Stomach smooth muscle (tissue), 2 donors: ENCODE measurements at regions not wholly inside any gene's neighbourhood (a gene's known extent, or its start where the extent isn't known, plus 50 kb on each side); places are given as distances from the start of the nearest gene placed in this dataset.

Source experiments
- H3K27ac ChIP-seq: one replicate; pipeline ENCODE4 v1.7.0; 2013; ENCODE audit warnings: mild to moderate bottlenecking, low read length, inconsistent platforms
- H3K27me3 ChIP-seq, 2 donors: one replicate each; pipeline ENCODE4 v1.7.0; 2013; ENCODE audit warnings: low read length in 2 of 2; ENCODE audit not compliant: insufficient read depth in 2 of 2, control insufficient read depth in 1 of 2
- H3K36me3 ChIP-seq, 2 donors: one replicate each; pipeline ENCODE4 v1.7.0; 2013; ENCODE audit warnings: low read length in 2 of 2; ENCODE audit not compliant: control insufficient read depth in 2 of 2, insufficient read depth in 2 of 2
- H3K4me1 ChIP-seq: one replicate; pipeline ENCODE4 v1.7.0; 2013; ENCODE audit warnings: low read length; ENCODE audit not compliant: control insufficient read depth, insufficient read depth
- H3K4me3 ChIP-seq, 2 donors: one replicate each; pipeline ENCODE4 v1.7.0; 2013; ENCODE audit warnings: low read length in 2 of 2
- H3K9ac ChIP-seq, 2 donors: one replicate each; pipeline ENCODE4 v1.7.0; 2013; ENCODE audit warnings: low read length in 2 of 2, mild to moderate bottlenecking in 1 of 2
- H3K9me3 ChIP-seq, 2 donors: one replicate each; pipeline ENCODE4 v1.7.0; 2013; ENCODE audit warnings: low read length in 2 of 2; ENCODE audit not compliant: control insufficient read depth in 2 of 2
- donor health status: healthy.
- donor health status: Pancreatic carcinoma.

DNA sequence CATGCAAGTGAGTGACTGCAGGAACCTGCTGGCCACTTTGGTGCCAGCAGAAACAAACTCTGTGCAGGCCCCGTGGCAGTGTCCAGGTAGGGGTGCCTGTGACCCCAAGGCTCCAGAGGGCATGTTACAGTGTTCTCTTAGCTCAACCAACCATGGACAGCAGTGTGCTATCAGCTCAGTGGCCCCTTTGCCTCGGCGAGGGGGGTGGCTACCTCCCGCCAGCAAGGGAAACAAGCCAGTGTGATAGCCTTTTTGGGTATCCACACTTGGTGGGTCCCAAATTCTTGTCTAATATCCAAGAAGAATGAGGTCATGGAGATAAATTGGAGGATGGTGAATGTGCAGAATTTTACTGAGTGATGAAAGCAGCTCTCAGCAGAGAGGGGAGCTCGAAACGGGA, 298.6 kb upstream of the SLC30A5 start:
- Histone ChIP-seq H3K9me3 (no peaks in the 10 kb centered on the region), H3K27me3 (peaks cover 0 to 3% of the 10 kb centered on the region in 2 donors), H3K27ac (no peak overlapping the region), H3K4me1 (no peaks in the 10 kb centered on the region), H3K36me3 (no peaks in the 10 kb centered on the region), H3K9ac (no peak overlapping the region), H3K4me3 (no peak overlapping the region)

DNA sequence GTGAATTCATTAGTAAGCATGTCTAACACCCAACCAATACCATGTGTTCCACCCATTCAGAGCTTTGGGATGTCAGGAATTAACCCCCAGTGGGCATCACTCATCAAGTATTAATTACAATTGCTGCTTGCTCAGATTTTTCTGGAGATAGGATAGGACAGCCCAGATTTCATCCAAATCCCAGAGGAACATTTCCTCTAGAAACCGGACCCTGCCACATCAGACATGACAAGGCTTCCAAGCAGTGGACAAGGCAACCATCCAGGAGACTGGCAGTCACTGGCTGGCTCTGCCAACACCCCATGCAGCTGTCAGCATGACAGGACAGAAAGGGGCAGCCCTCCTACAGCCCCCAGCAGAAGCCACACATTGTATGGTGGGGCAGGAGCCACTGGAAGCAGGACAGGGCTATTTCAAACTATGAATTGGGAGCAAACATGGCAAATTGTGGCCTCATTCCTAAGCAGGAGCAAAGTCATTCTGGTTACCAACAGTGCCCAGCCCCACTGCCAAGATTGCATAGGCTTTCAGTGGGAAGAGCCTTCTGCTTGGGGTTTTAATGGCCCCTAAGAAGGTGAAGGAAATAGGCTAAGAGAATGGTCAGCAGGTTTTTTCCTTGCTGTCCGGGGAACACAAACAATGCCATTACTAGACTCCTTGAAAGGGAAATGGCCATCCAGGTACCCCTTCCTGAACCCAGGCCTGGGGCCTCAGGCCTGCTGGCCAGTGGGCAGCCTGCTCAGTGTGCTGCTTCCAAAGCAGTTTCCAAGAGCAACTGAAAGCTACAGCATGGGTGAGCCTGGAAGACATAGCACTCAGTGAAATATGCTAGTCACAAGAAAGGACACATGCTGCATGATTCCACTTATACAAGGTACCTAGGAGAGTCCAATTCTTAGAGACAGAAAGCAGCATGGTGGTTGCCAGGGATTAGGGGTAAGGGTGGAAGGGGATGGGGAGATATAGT, 294.7 kb upstream of the SLC30A5 start:
- Histone ChIP-seq H3K9me3 (no peaks in the 10 kb centered on the region), H3K9ac (no peak overlapping the region), H3K27ac (no peak overlapping the region), H3K4me1 (no peaks in the 10 kb centered on the region), H3K36me3 (no peaks in the 10 kb centered on the region), H3K4me3 (no peak overlapping the region), H3K27me3 (peaks cover 0 to 3% of the 10 kb centered on the region in 2 donors)

DNA sequence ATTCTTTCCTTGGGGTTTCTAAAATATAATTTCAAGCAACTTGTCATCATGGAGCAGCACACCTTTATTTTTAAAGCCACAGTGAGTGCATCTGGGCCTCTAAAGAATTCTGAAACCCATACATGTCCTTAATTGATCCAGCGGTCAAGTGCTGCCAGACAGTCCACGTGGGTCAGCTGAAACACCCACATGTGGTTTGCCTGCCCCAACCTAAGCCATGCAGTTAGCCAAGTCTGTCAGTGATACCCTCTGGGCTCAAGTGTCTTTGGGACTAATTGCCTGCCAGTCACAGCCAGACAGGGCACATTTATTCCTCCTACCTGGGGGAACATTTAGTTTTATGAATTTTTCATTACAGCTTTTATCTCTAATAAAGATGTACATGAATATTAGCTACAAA, 291.4 kb upstream of the SLC30A5 start:
- H3K9ac ChIP-seq, result no peak overlapping the region
- no peaks in the 10 kb centered on the region for H3K9me3 ChIP-seq
- no peaks in the 10 kb centered on the region for H3K4me1 ChIP-seq
- H3K36me3 ChIP-seq, result no peaks in the 10 kb centered on the region
- H3K4me3 ChIP-seq, result no peak overlapping the region
- no peak overlapping the region for H3K27ac ChIP-seq
- H3K27me3 ChIP-seq, result no peaks in the 10 kb centered on the region

DNA sequence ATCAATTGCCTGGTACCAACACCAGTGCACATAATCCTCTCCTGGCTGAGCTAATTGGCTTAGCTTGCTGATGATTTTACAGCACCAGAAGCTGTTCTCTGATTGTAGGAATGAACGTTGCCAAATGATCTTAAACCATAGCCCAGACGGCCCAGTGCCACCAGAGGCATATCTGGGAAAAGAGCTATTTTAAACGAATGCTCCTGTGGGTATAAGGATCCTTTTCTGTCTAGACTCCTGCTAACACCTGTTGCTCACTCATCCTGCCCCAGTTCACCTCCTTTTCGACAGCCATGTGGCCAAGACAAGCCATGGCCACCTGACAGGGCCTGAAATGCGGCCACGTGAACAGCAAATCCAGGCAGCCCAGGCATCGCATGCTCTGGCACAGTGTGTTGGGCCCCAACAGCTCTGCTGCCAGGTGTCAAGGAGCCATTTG, 289.9 kb upstream of the SLC30A5 start:
- H3K27ac ChIP-seq, result no peak overlapping the region
- no peaks in the 10 kb centered on the region for H3K9me3 ChIP-seq
- H3K27me3 ChIP-seq, result no peaks in the 10 kb centered on the region
- H3K9ac ChIP-seq, result no peak overlapping the region
- H3K4me3 ChIP-seq, result no peak overlapping the region
- no peaks in the 10 kb centered on the region for H3K36me3 ChIP-seq
- H3K4me1 ChIP-seq, result no peaks in the 10 kb centered on the region

DNA sequence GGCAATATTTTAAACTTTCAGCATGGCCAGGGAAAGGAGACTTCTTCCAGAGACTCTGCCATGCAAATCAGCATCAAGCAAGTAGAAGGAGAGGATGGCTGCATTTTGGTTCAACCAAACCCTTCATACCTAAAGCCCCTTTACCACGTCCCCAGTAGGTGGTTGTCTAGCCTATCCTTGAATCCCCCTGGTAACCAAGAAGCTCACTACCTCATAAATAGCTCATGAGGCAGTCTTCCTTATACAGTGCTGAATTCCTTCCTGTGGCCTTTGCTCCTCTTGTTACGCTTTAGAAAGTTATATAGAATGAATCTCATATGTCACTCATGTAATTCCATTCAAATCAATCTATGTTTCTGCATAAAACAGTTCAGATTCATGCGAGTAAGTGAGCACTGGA, 289.5 kb upstream of the SLC30A5 start:
- no peaks in the 10 kb centered on the region for H3K36me3 ChIP-seq
- H3K9ac ChIP-seq, result no peak overlapping the region
- no peak overlapping the region for H3K27ac ChIP-seq
- H3K27me3 ChIP-seq, result no peaks in the 10 kb centered on the region
- no peak overlapping the region for H3K4me3 ChIP-seq
- no peaks in the 10 kb centered on the region for H3K4me1 ChIP-seq
- no peaks in the 10 kb centered on the region for H3K9me3 ChIP-seq

DNA sequence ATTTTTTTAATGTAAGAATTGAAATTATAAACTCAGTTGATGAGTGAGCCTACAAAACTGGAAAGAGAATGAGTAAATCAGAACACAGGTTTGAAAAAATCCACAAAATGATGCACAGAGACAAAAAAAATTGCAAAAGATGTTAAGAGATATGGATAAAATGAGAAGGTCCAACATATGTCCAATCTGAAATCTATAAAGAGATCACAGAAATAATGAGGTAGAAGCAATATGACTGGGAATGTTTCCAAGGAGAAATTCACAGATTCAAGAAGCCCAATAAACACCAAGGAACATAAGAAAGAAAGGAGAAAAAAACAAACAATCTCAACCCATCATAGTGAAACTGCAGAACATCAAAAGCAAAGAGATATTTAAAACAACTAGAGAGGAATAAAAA, 288.4 kb upstream of the SLC30A5 start:
- no peaks in the 10 kb centered on the region for H3K36me3 ChIP-seq
- H3K27ac ChIP-seq, result no peak overlapping the region
- no peaks in the 10 kb centered on the region for H3K27me3 ChIP-seq
- H3K4me3 ChIP-seq, result no peak overlapping the region
- no peak overlapping the region for H3K9ac ChIP-seq
- no peaks in the 10 kb centered on the region for H3K9me3 ChIP-seq
- H3K4me1 ChIP-seq, result no peaks in the 10 kb centered on the region

DNA sequence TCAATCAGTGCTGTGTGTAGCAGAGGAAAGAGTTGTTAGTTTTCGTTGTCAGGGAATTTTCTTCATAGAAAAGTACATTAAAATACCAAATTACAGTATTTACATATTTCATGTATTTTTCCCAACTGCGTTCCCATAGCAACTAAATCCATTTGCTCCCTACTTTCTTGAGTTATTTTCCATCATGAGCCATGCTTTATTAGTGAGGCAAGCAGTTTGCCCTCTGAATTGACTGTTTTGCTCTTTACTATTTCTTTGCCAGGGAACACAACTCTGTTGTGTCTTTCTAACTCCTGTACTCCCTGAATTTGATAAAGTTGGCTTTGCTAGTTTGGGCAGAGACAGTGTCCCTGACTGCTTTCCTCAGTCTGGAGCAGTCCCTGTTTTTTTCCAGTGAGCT, 276.2 kb upstream of the SLC30A5 start:
- Histone ChIP-seq H3K9ac (no peak overlapping the region), H3K4me3 (no peak overlapping the region), H3K27ac (no peak overlapping the region), H3K27me3 (peaks cover 0 to 2% of the 10 kb centered on the region in 2 donors), H3K36me3 (no peaks in the 10 kb centered on the region), H3K4me1 (no peaks in the 10 kb centered on the region), H3K9me3 (no peaks in the 10 kb centered on the region)

DNA sequence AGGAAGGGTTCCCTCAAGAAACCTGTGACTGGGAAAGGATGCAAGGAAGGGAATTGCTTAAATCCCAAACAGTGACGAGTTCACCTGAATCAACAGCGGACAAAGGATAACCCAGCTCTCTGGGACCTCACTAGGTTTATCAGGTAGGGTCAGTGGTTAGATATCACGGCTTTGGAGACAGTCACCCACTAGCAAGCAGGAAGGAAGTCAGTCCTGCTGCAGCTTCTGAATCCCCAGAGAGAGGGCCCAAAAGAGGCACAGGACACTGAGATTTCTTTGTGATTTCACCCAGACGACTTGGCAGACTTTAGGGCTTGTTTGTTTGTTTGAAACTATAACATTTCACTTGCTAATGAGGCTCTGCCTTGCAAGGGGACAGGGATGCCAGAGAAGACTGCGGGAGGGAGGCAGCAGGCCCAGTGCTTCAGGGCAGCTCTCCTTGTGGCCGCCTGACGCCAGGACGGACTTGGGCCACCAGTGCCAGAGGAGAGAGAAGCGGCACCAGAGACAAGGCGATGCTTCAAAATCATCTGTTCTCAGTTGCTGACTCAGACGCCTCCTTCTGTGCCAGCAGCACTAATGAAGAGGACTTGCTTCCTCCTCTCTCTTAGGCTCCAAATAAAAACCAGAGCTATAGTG, 275.6 kb upstream of the SLC30A5 start:
- H3K27me3 ChIP-seq, result peaks cover 0 to 2% of the 10 kb centered on the region in 2 donors
- no peaks in the 10 kb centered on the region for H3K36me3 ChIP-seq
- no peaks in the 10 kb centered on the region for H3K9me3 ChIP-seq
- no peaks in the 10 kb centered on the region for H3K4me1 ChIP-seq
- no peak overlapping the region for H3K9ac ChIP-seq
- no peak overlapping the region for H3K4me3 ChIP-seq
- no peak overlapping the region for H3K27ac ChIP-seq

DNA sequence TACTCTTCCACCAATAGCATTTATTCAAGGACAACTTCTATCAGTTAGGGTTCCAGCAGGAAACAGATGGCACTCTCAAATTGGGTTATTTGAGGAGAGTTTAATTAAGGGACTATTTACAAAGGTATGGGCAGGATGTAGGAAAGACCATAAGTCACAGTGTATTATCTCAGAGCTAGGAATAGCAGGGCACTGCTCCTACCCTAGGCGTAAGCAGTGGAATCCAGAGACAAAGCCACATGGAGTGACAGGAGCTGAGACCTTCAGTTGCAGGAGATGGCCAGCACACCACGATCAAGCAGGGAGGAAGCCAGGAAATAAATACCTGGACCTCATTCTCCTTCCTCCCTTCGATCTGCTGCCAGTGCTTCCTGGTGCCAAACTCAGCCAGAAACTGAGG, 274.9 kb upstream of the SLC30A5 start:
- no peaks in the 10 kb centered on the region for H3K36me3 ChIP-seq
- H3K4me1 ChIP-seq, result no peaks in the 10 kb centered on the region
- no peak overlapping the region for H3K27ac ChIP-seq
- no peak overlapping the region for H3K9ac ChIP-seq
- H3K4me3 ChIP-seq, result no peak overlapping the region
- H3K9me3 ChIP-seq, result no peaks in the 10 kb centered on the region
- peaks cover 0 to 2% of the 10 kb centered on the region in 2 donors for H3K27me3 ChIP-seq

DNA sequence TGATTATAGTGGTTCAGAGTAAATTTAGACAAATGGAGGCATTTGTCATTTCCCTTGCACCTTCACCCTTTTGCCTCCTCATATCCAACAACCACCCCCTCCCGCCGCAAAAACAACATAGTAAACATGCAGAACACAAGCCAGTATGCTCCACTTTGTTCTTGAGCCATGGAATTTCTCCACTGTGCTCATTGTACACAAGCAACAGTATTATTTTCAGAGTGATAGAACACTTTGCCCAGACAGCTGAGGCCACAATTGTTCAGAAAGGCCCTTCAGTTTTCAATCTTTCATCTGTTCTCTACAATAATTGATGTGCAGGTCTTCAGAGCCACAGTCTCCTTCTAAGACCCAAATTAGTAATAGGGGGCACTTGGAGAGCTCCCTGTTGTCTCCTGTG, 272.8 kb upstream of the SLC30A5 start:
- H3K27me3 ChIP-seq, result peaks cover 0 to 2% of the 10 kb centered on the region in 2 donors
- H3K36me3 ChIP-seq, result no peaks in the 10 kb centered on the region
- no peaks in the 10 kb centered on the region for H3K4me1 ChIP-seq
- no peaks in the 10 kb centered on the region for H3K9me3 ChIP-seq
- no peak overlapping the region for H3K27ac ChIP-seq
- no peak overlapping the region for H3K4me3 ChIP-seq
- no peak overlapping the region for H3K9ac ChIP-seq

DNA sequence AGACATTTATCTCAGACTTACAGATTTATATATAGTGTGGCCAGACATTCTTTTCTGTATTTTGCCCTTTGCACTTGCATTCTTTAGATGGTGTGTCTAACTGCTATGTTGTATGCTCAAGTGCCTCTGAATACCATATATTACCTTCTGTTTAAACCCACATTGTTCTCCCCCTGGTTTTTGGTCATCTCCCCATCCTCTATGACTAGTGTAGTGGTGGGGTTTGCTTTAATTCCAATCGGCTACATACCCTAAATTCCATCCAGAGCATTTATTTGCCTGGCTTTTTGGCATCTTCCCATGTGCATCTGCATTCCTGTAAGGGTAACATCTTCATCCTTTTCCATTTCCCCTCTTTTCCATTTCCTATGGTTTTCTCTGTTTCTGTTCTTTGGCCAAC, 271.0 kb upstream of the SLC30A5 start:
- no peak overlapping the region for H3K9ac ChIP-seq
- peaks cover 0 to 2% of the 10 kb centered on the region in 2 donors for H3K27me3 ChIP-seq
- no peak overlapping the region for H3K4me3 ChIP-seq
- no peaks in the 10 kb centered on the region for H3K36me3 ChIP-seq
- no peak overlapping the region for H3K27ac ChIP-seq
- H3K9me3 ChIP-seq, result no peaks in the 10 kb centered on the region
- no peaks in the 10 kb centered on the region for H3K4me1 ChIP-seq
